HCT116 (cell line): ENCODE measurements at regions not wholly inside any gene's neighbourhood (a gene's known extent, or its start where the extent isn't known, plus 50 kb on each side); places are given as distances from the start of the nearest gene placed in this dataset.

Experiments used
- ATAC-seq: fragments of 200-7000 bp; cut with Tn5 transposase; 2 replicates; pipeline ENCODE4 v1.9.1; 2020; ENCODE audit warnings: mild to moderate bottlenecking, moderate library complexity
- BruUV-seq: library from RNA; stranded (reverse); fragments of 400-500 nt; replicated peaks from 2 replicates; lab custom pipeline; 2021; lab: Mats Ljungman, UMichigan
- CTCF ChIA-PET: fragments of 300-600 bp; sonication (Branson Sonifier 250); formaldehyde crosslinking; loops from one replicate; lab custom pipeline; 2021; ENCODE audit warnings: antibody characterized with exemption; lab: Charles Lee
- POLR2A ChIA-PET: fragments of 300-600, 350-600 bp; sonication (Branson Sonifier 250); formaldehyde crosslinking; loops from one replicate; lab custom pipeline; 2021; ENCODE audit warnings: antibody characterized with exemption; lab: Charles Lee
- RAD21 ChIA-PET, 2 experiments: fragments of 300-600 bp; sonication (Branson Sonifier 250); formaldehyde crosslinking; loops; one replicate each; lab custom pipeline; 2023; ENCODE audit warnings: low total read pairs in 2 of 2; ENCODE audit not compliant: uncharacterized antibody in 2 of 2, unreplicated experiment in 2 of 2, low non-redundant PET in 1 of 2; lab: Charles Lee
- DNase-seq: peaks from one replicate; pipeline ENCODE4 v3.0.0-alpha.2; 2010; ENCODE audit warnings: low read depth, low spot score
- H2AFZ ChIP-seq: fragments of 200-600 bp; shearing (Covaris generic), sonication (generic); 2 replicates; pipeline ENCODE4 v1.6.1; 2017; ENCODE audit warnings: low read depth, mixed run types, mixed read lengths, antibody characterized with exemption, low read length; ENCODE audit not compliant: poor library complexity, severe bottlenecking
- H3K27ac ChIP-seq: 2 replicates; pipeline ENCODE4 v1.5.1; 2012; ENCODE audit warnings: low read depth, low read length
- H3K27me3 ChIP-seq: fragments of 200-600 bp; sonication (generic); 2 replicates; pipeline ENCODE4 v1.6.1; 2016; ENCODE audit warnings: mixed run types, low read length, mixed read lengths; ENCODE audit not compliant: insufficient read depth
- H3K36me3 ChIP-seq, 2 experiments: fragments of 200-500 bp in 1 of 2; fragments of 200-600 bp in 1 of 2; sonication (Bioruptor generic) in 1 of 2; sonication (generic) in 1 of 2; 2 replicates each; pipeline versions ENCODE4 v1.5.1 to v1.6.1; 2014 to 2016; ENCODE audit warnings: low read length in 2 of 2, inconsistent platforms in 1 of 2, mixed read lengths in 1 of 2, mixed run types in 1 of 2; ENCODE audit not compliant: insufficient read depth in 2 of 2, control insufficient read depth in 1 of 2
- H3K4me1 ChIP-seq, 2 experiments: fragments of 200-600 bp in 1 of 2; sonication (generic) in 1 of 2; 2 replicates each; pipeline versions ENCODE4 v1.5.1 to v1.6.1; 2012 to 2017; ENCODE audit warnings: low read length in 2 of 2, inconsistent platforms in 1 of 2, mild to moderate bottlenecking in 1 of 2, mixed read lengths in 1 of 2, mixed run types in 1 of 2, moderate library complexity in 1 of 2; ENCODE audit not compliant: insufficient read depth in 2 of 2, control insufficient read depth in 1 of 2
- H3K4me2 ChIP-seq: fragments of 200-600 bp; sonication (generic); 2 replicates; pipeline ENCODE4 v1.6.1; 2017; ENCODE audit warnings: mixed run types, low read length, mixed read lengths
- H3K4me3 ChIP-seq, 2 experiments: fragments of 200-600 bp in 1 of 2; sonication (generic) in 1 of 2; replicated peaks in 1 of 2; 2 replicates each; pipeline ENCODE4 v1.5.1; 2011 to 2016; ENCODE audit warnings: low read length in 2 of 2, control low read depth in 1 of 2, low read depth in 1 of 2, mild to moderate bottlenecking in 1 of 2, mixed read lengths in 1 of 2, mixed run types in 1 of 2
- H3K79me2 ChIP-seq: fragments of 200-600 bp; sonication (generic); 2 replicates; pipeline ENCODE4 v1.6.1; 2017; ENCODE audit warnings: mild to moderate bottlenecking, mixed run types, low read length, moderate library complexity, mixed read lengths; ENCODE audit not compliant: insufficient read depth
- H3K9ac ChIP-seq: fragments of 200-600 bp; sonication (generic); 2 replicates; pipeline ENCODE4 v1.6.1; 2016; ENCODE audit warnings: low read length, mixed read lengths
- H3K9me2 ChIP-seq: fragments of 200-600 bp; sonication (generic), shearing (Covaris generic); 2 replicates; pipeline ENCODE4 v1.6.1; 2017; ENCODE audit warnings: mixed run types, mild to moderate bottlenecking, moderate library complexity; ENCODE audit not compliant: insufficient read depth
- H3K9me3 ChIP-seq, 2 experiments: fragments of 200-500 bp in 1 of 2; fragments of 200-600 bp in 1 of 2; sonication (Bioruptor generic) in 1 of 2; sonication (generic) in 1 of 2; 2 replicates each; pipeline ENCODE4 v1.6.1; 2014 to 2017; ENCODE audit warnings: low read length in 2 of 2, mixed read lengths in 2 of 2, inconsistent platforms in 1 of 2, low read depth in 1 of 2, mild to moderate bottlenecking in 1 of 2, mixed run types in 1 of 2, moderate library complexity in 1 of 2; ENCODE audit not compliant: control insufficient read depth in 1 of 2, insufficient read depth in 1 of 2
- H4K20me1 ChIP-seq: fragments of 200-600 bp; sonication (generic), shearing (Covaris generic); 2 replicates; pipeline ENCODE4 v1.6.1; 2017; ENCODE audit warnings: mixed run types, mild to moderate bottlenecking, moderate library complexity; ENCODE audit not compliant: insufficient read depth
- ATF3 ChIP-seq: IDR thresholded peaks from 2 replicates; pipeline ENCODE4 v1.6.1; 2012
- EGR1 ChIP-seq: IDR thresholded peaks from 2 replicates; pipeline ENCODE4 v1.6.1; 2012; ENCODE audit warnings: low read depth
- ELF1 ChIP-seq: IDR thresholded peaks from 2 replicates; pipeline ENCODE4 v1.6.1; 2012; ENCODE audit warnings: low read depth, borderline replicate concordance
- EZH2 ChIP-seq: fragments of 200-600 bp; sonication (generic); IDR thresholded peaks from 2 replicates; pipeline ENCODE4 v1.6.1; 2017; ENCODE audit warnings: antibody characterized with exemption, mixed run types
- FOSL1 ChIP-seq: IDR thresholded peaks from 2 replicates; pipeline ENCODE4 v1.6.1; 2012; ENCODE audit warnings: low read depth
- POLR2AphosphoS5 ChIP-seq: IDR thresholded peaks from 2 replicates; pipeline ENCODE4 v1.6.1; 2011; ENCODE audit warnings: mild to moderate bottlenecking, low read depth, low read length, moderate library complexity
- SIN3A ChIP-seq: IDR thresholded peaks from 2 replicates; pipeline ENCODE4 v1.6.1; 2012; ENCODE audit warnings: low read depth
- TCF7L2 ChIP-seq: IDR thresholded peaks from 2 replicates; pipeline ENCODE4 v1.7.0; 2011; ENCODE audit warnings: borderline replicate concordance, inconsistent platforms; ENCODE audit not compliant: insufficient read depth, insufficient read length; ENCODE audit errors: extremely low read depth
- ZNF274 ChIP-seq: fragments of 200-500 bp; sonication (Bioruptor generic); IDR thresholded peaks from 2 replicates; pipeline ENCODE4 v1.6.1; 2014; ENCODE audit warnings: mild to moderate bottlenecking, low read depth, low read length, inconsistent platforms
- intact Hi-C: fragments of 100-400 bp; cut with micrococcal nuclease; formaldehyde crosslinking; loops from 2 replicates; pipeline ENCODE4 v1.10.0; 2022
- TF ChIP-seq, protein P1 (sequence below), 3 experiments: fragments of 200-600 bp in 1 of 3; sonication (generic) in 1 of 3; IDR thresholded peaks in 2 of 3; conservative IDR thresholded peaks in 1 of 3; 2 replicates each; pipeline ENCODE4 v1.5.1; 2012 to 2017; ENCODE audit warnings: low read depth in 2 of 3, low read length in 2 of 3, antibody characterized with exemption in 1 of 3, borderline replicate concordance in 1 of 3, control low read depth in 1 of 3, mild to moderate bottlenecking in 1 of 3, mixed read lengths in 1 of 3, mixed run types in 1 of 3, moderate library complexity in 1 of 3; ENCODE audit not compliant: insufficient read depth in 1 of 3
- TF ChIP-seq, protein P2 (sequence below): IDR thresholded peaks from 2 replicates; pipeline ENCODE4 v1.6.1; 2012

DNA sequence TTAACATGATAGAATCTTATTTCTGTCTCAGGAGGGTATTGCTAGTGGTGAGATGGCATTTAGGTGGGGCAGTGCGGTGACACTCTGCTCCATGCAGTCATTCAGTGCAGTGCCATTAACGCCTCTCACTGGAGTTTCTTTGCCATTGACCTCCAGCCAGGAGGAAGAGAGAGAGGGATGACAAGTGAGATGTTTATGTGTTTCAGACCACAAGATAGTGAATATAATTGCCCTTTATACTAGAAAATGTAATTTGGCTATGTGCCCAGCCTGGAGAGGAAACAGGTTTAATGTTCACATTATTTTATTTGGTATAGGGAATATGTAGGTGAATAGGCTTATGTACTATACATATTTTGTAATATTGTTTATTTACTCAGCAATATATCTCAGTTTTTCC, 84.5 kb downstream of the ZIC1 start:
- no peaks in the 10 kb centered on the region for H3K79me2 ChIP-seq
- no peaks in the 10 kb centered on the region for H3K4me1 ChIP-seq
- H3K36me3 ChIP-seq: no peaks in the 10 kb centered on the region
- H2AFZ ChIP-seq: no peak overlapping the region
- no peak overlapping the region for H3K27ac ChIP-seq
- no peak overlapping the region for H3K4me3 ChIP-seq
- intact Hi-C loops: no loop called here
- H3K9me3 ChIP-seq: no peaks in the 10 kb centered on the region
- CTCF ChIA-PET: no interaction called here
- no peaks in the 10 kb centered on the region for H3K27me3 ChIP-seq
- no TSS peak for BruUV-seq
- H3K9ac ChIP-seq: no peak overlapping the region
- POLR2A ChIA-PET: no interaction called here
- no peaks in the 10 kb centered on the region for H4K20me1 ChIP-seq
- H3K4me2 ChIP-seq: no peak overlapping the region
- RAD21 ChIA-PET: no interaction called here
- ATAC-seq (no peak), DNase-seq (peak; percentile 0)
- H3K9me2 ChIP-seq: no peaks in the 10 kb centered on the region
- TF ChIP-seq EZH2 (no peak), ATF3 (no peak)

DNA sequence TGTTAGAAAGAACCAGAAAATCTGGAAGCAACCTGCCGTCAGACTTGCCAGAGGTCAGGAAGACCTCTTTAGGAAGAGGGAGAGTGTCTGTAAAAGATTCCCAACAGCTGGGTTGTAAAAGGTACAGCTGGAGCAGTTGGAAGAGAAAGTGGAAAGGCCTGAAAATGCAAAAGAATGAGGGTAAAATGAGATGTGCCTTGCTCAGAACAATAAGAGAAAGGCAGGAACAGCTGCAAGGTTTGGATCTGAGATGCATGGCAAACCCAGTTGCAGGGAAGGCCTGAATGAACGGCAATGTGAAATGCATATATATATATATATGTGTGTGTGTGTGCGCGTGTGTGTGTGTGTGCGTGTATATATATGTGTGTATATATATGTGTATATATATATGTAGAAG, 88.1 kb downstream of the ZIC1 start:
- BruUV-seq: no TSS peak
- no peak for DNase-seq
- Histone ChIP-seq H3K9me3 (no peaks in the 10 kb centered on the region), H3K27me3 (no peaks in the 10 kb centered on the region), H3K27ac (no peak overlapping the region), H3K9ac (no peak overlapping the region), H4K20me1 (no peaks in the 10 kb centered on the region), H3K4me2 (no peak overlapping the region), H2AFZ (no peak overlapping the region), H3K9me2 (no peaks in the 10 kb centered on the region), H3K4me1 (no peaks in the 10 kb centered on the region), H3K79me2 (no peaks in the 10 kb centered on the region), H3K36me3 (no peaks in the 10 kb centered on the region), H3K4me3 (no peak overlapping the region)
- CTCF ChIA-PET: no interaction called here
- RAD21 ChIA-PET: no interaction called here
- intact Hi-C loops: no loop called here
- POLR2A ChIA-PET: no interaction called here
- no peak for ATAC-seq
- no peak for TF ChIP-seq SIN3A
- TF ChIP-seq ELF1: no peak
- no peak for TF ChIP-seq POLR2AphosphoS5
- no peak for TF ChIP-seq ZNF274
- TF ChIP-seq TCF7L2: no peak
- TF ChIP-seq, protein P1, sequence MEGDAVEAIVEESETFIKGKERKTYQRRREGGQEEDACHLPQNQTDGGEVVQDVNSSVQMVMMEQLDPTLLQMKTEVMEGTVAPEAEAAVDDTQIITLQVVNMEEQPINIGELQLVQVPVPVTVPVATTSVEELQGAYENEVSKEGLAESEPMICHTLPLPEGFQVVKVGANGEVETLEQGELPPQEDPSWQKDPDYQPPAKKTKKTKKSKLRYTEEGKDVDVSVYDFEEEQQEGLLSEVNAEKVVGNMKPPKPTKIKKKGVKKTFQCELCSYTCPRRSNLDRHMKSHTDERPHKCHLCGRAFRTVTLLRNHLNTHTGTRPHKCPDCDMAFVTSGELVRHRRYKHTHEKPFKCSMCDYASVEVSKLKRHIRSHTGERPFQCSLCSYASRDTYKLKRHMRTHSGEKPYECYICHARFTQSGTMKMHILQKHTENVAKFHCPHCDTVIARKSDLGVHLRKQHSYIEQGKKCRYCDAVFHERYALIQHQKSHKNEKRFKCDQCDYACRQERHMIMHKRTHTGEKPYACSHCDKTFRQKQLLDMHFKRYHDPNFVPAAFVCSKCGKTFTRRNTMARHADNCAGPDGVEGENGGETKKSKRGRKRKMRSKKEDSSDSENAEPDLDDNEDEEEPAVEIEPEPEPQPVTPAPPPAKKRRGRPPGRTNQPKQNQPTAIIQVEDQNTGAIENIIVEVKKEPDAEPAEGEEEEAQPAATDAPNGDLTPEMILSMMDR (IDR thresholded peaks at IDR 0.05 in 2 of 3, conservative IDR thresholded peaks at IDR 0.05 in 1 of 3; ENCODE audit: borderline replicate concordance in 1 of 3, insufficient read depth in 1 of 3, low read depth in 2 of 3, low read length in 2 of 3): no peak
- TF ChIP-seq FOSL1: no peak
- no peak for TF ChIP-seq EGR1
- TF ChIP-seq, protein P2, sequence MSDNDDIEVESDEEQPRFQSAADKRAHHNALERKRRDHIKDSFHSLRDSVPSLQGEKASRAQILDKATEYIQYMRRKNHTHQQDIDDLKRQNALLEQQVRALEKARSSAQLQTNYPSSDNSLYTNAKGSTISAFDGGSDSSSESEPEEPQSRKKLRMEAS: no peak
- TF ChIP-seq EZH2: no peak
